ENCODE measurements at regions not wholly inside any gene's neighbourhood (a gene's known extent, or its start where the extent isn't known, plus 50 kb on each side); places are given as distances from the start of the nearest gene placed in this dataset.

GRCh38 chr12:67411562-67411961 is 142.4 kb downstream of the CAND1 start:
- Mint-ChIP-seq H3K4me3 (no peak overlapping the region), H3K27ac (no peak overlapping the region), H3K4me1 (ENCODE audit: low read depth) (no peaks in the 10 kb centered on the region), H3K9me3 (peaks cover 7% of the 10 kb centered on the region), H3K27me3 (ENCODE audit: insufficient read depth) (peaks cover 2% of the 10 kb centered on the region), H3K36me3 (ENCODE audit: low read depth) (peaks cover 3% of the 10 kb centered on the region)
- intact Hi-C loops (cut with micrococcal nuclease) = no loop called here
- DNase-seq (ENCODE audit: low spot score) = no peak

- Mint-ChIP-seq H3K4me1 (ENCODE audit: low read depth) (no peaks in the 10 kb centered on the region), H3K27ac (no peak overlapping the region), H3K27me3 (ENCODE audit: insufficient read depth) (peaks cover 2% of the 10 kb centered on the region), H3K36me3 (ENCODE audit: low read depth) (no peaks in the 10 kb centered on the region), H3K4me3 (no peak overlapping the region), H3K9me3 (peaks cover 3% of the 10 kb centered on the region)
- intact Hi-C loops (cut with micrococcal nuclease) = no loop called here
- no peak for DNase-seq (ENCODE audit: low spot score)
Observed at GRCh38 chr12:67413577-67413976, 144.4 kb downstream of the CAND1 start.

- Mint-ChIP-seq H3K4me1 (ENCODE audit: low read depth) (no peaks in the 10 kb centered on the region), H3K27ac (no peak overlapping the region), H3K9me3 (no peaks in the 10 kb centered on the region), H3K27me3 (ENCODE audit: insufficient read depth) (peaks cover 2% of the 10 kb centered on the region), H3K36me3 (ENCODE audit: low read depth) (no peaks in the 10 kb centered on the region), H3K4me3 (no peak overlapping the region)
- DNase-seq (ENCODE audit: low spot score) = no peak
- intact Hi-C loops (cut with micrococcal nuclease) = no loop called here
Observed at GRCh38 chr12:67414011-67414715, 145.0 kb downstream of the CAND1 start.

GRCh38 chr12:67415473-67415872 is 146.3 kb downstream of the CAND1 start:
- Mint-ChIP-seq H3K4me1 (ENCODE audit: low read depth) (no peaks in the 10 kb centered on the region), H3K27ac (no peak overlapping the region), H3K4me3 (no peak overlapping the region), H3K9me3 (no peaks in the 10 kb centered on the region), H3K27me3 (ENCODE audit: insufficient read depth) (peaks cover 2% of the 10 kb centered on the region), H3K36me3 (ENCODE audit: low read depth) (no peaks in the 10 kb centered on the region)
- intact Hi-C loops (cut with micrococcal nuclease) = no loop called here
- no peak for DNase-seq (ENCODE audit: low spot score)

GRCh38 chr12:67419810-67420209 is 150.7 kb downstream of the CAND1 start:
- H3K36me3 Mint-ChIP-seq (ENCODE audit: low read depth) = no peaks in the 10 kb centered on the region
- intact Hi-C loops (cut with micrococcal nuclease) = no loop called here
- no peak for DNase-seq (ENCODE audit: low spot score)
- no peaks in the 10 kb centered on the region for H3K4me1 Mint-ChIP-seq (ENCODE audit: low read depth)
- no peaks in the 10 kb centered on the region for H3K9me3 Mint-ChIP-seq
- H3K27ac Mint-ChIP-seq = no peak overlapping the region
- H3K27me3 Mint-ChIP-seq (ENCODE audit: insufficient read depth) = peaks cover 4% of the 10 kb centered on the region
- H3K4me3 Mint-ChIP-seq = no peak overlapping the region

- intact Hi-C loops (cut with micrococcal nuclease) = no loop called here
- peaks cover 4% of the 10 kb centered on the region for H3K27me3 Mint-ChIP-seq (ENCODE audit: insufficient read depth)
- no peak overlapping the region for H3K4me3 Mint-ChIP-seq
- no peaks in the 10 kb centered on the region for H3K4me1 Mint-ChIP-seq (ENCODE audit: low read depth)
- no peak for DNase-seq (ENCODE audit: low spot score)
- no peak overlapping the region for H3K27ac Mint-ChIP-seq
- no peaks in the 10 kb centered on the region for H3K36me3 Mint-ChIP-seq (ENCODE audit: low read depth)
- H3K9me3 Mint-ChIP-seq = no peaks in the 10 kb centered on the region
Observed at GRCh38 chr12:67420506-67420905, 151.3 kb downstream of the CAND1 start.

GRCh38 chr12:67422081-67422480 is 152.9 kb downstream of the CAND1 start:
- no peaks in the 10 kb centered on the region for H3K4me1 Mint-ChIP-seq (ENCODE audit: low read depth)
- intact Hi-C loops (cut with micrococcal nuclease) = no loop called here
- H3K27ac Mint-ChIP-seq = no peak overlapping the region
- no peaks in the 10 kb centered on the region for H3K36me3 Mint-ChIP-seq (ENCODE audit: low read depth)
- no peak overlapping the region for H3K4me3 Mint-ChIP-seq
- no peaks in the 10 kb centered on the region for H3K9me3 Mint-ChIP-seq
- peaks cover 4% of the 10 kb centered on the region for H3K27me3 Mint-ChIP-seq (ENCODE audit: insufficient read depth)
- DNase-seq (ENCODE audit: low spot score) = no peak

- H3K4me3 Mint-ChIP-seq = no peak overlapping the region
- H3K36me3 Mint-ChIP-seq (ENCODE audit: low read depth) = no peaks in the 10 kb centered on the region
- no peak overlapping the region for H3K27ac Mint-ChIP-seq
- no peaks in the 10 kb centered on the region for H3K9me3 Mint-ChIP-seq
- DNase-seq (ENCODE audit: low spot score) = no peak
- intact Hi-C loops (cut with micrococcal nuclease) = no loop called here
- peaks cover 5% of the 10 kb centered on the region for H3K27me3 Mint-ChIP-seq (ENCODE audit: insufficient read depth)
- no peaks in the 10 kb centered on the region for H3K4me1 Mint-ChIP-seq (ENCODE audit: low read depth)
Observed at GRCh38 chr12:67424784-67425183, 155.6 kb downstream of the CAND1 start.

- no peaks in the 10 kb centered on the region for H3K36me3 Mint-ChIP-seq (ENCODE audit: low read depth)
- peaks cover 5% of the 10 kb centered on the region for H3K27me3 Mint-ChIP-seq (ENCODE audit: insufficient read depth)
- no peaks in the 10 kb centered on the region for H3K4me1 Mint-ChIP-seq (ENCODE audit: low read depth)
- no peak overlapping the region for H3K4me3 Mint-ChIP-seq
- no peak overlapping the region for H3K27ac Mint-ChIP-seq
- DNase-seq (ENCODE audit: low spot score) = no peak
- H3K9me3 Mint-ChIP-seq = no peaks in the 10 kb centered on the region
- intact Hi-C loops (cut with micrococcal nuclease) = no loop called here
Observed at GRCh38 chr12:67425394-67425793, 156.2 kb downstream of the CAND1 start.

GRCh38 chr12:67426067-67426466 is 156.9 kb downstream of the CAND1 start:
- intact Hi-C loops (cut with micrococcal nuclease) = no loop called here
- Mint-ChIP-seq H3K27me3 (ENCODE audit: insufficient read depth) (peaks cover 5% of the 10 kb centered on the region), H3K4me1 (ENCODE audit: low read depth) (no peaks in the 10 kb centered on the region)

GRCh38 chr12:67427336-67427735 is 158.2 kb downstream of the CAND1 start:
- DNase-seq (ENCODE audit: low spot score) = no peak
- Mint-ChIP-seq H3K36me3 (ENCODE audit: low read depth) (no peaks in the 10 kb centered on the region), H3K4me1 (ENCODE audit: low read depth) (no peaks in the 10 kb centered on the region), H3K27me3 (ENCODE audit: insufficient read depth) (peaks cover 5% of the 10 kb centered on the region), H3K4me3 (no peak overlapping the region), H3K27ac (no peak overlapping the region), H3K9me3 (no peaks in the 10 kb centered on the region)
- intact Hi-C loops (cut with micrococcal nuclease) = no loop called here

More at GRCh38 chr12:67426067-67426466, 156.9 kb downstream of the CAND1 start:
- Mint-ChIP-seq H3K4me3 (no peak overlapping the region), H3K27ac (no peak overlapping the region), H3K9me3 (no peaks in the 10 kb centered on the region), H3K36me3 (ENCODE audit: low read depth) (no peaks in the 10 kb centered on the region)
- DNase-seq (ENCODE audit: low spot score) = no peak

GRCh38 chr12:67428431-67428830 is 159.3 kb downstream of the CAND1 start:
- Mint-ChIP-seq H3K36me3 (ENCODE audit: low read depth) (no peaks in the 10 kb centered on the region), H3K27ac (no peak overlapping the region), H3K4me3 (no peak overlapping the region), H3K4me1 (ENCODE audit: low read depth) (no peaks in the 10 kb centered on the region), H3K27me3 (ENCODE audit: insufficient read depth) (peaks cover 5% of the 10 kb centered on the region), H3K9me3 (no peaks in the 10 kb centered on the region)
- DNase-seq (ENCODE audit: low spot score) = no peak
- intact Hi-C loops (cut with micrococcal nuclease) = no loop called here

- Mint-ChIP-seq H3K4me3 (no peak overlapping the region), H3K4me1 (ENCODE audit: low read depth) (peaks cover 11% of the 10 kb centered on the region), H3K27ac (no peak overlapping the region), H3K9me3 (no peaks in the 10 kb centered on the region), H3K36me3 (ENCODE audit: low read depth) (no peaks in the 10 kb centered on the region), H3K27me3 (ENCODE audit: insufficient read depth) (peaks cover 1% of the 10 kb centered on the region)
- intact Hi-C loops (cut with micrococcal nuclease) = no loop called here
- no peak for DNase-seq (ENCODE audit: low spot score)
Observed at GRCh38 chr12:67430708-67431335, 161.7 kb downstream of the CAND1 start.

All from activated T-helper 1 cell treated with anti-CD3 and anti-CD28 coated beads, Interleukin-12 subunit alpha, Interleukin-12 subunit beta, Interleukin-2, Interleukin-4 antibody, amounts not matched to agents 30 ng/mL and 10 ng/mL and 1 ng/mL, durations not matched to agents 14 hours and 24 hours and 36 hours (primary cell).